Neural progenitor cell (in vitro differentiated cells): ENCODE measurements at regions not wholly inside any gene's neighbourhood (a gene's known extent, or its start where the extent isn't known, plus 50 kb on each side); places are given as distances from the start of the nearest gene placed in this dataset.
A peak's percentile ranks its signal among the peaks of the same experiment; 100 is the strongest.

Experiments
- CTCF ChIP-seq: fragments of 200-600 bp; sonication (generic); IDR thresholded peaks from 2 replicates; pipeline ENCODE4 v1.5.1; 2017; ENCODE audit warnings: antibody characterized with exemption, mild to moderate bottlenecking
- EZH2 ChIP-seq: fragments of 200-600 bp; sonication (generic); IDR thresholded peaks from 2 replicates; pipeline ENCODE4 v1.6.1; 2017; ENCODE audit warnings: antibody characterized with exemption, mild to moderate bottlenecking, moderate library complexity
- EZH2phosphoT487 ChIP-seq: fragments of 200-600 bp; sonication (generic); IDR thresholded peaks from 2 replicates; pipeline ENCODE4 v1.6.1; 2017; ENCODE audit warnings: antibody characterized with exemption

GRCh38 chr13:83162493-83162892 lies 719.8 kb downstream of the SLITRK1 start:
- TF ChIP-seq CTCF, result peak; percentile 7
- no peak for TF ChIP-seq EZH2
- TF ChIP-seq EZH2phosphoT487, result no peak
